ENCODE measurements at regions not wholly inside any gene's neighbourhood (a gene's known extent, or its start where the extent isn't known, plus 50 kb on each side); places are given as distances from the start of the nearest gene placed in this dataset.

DNA sequence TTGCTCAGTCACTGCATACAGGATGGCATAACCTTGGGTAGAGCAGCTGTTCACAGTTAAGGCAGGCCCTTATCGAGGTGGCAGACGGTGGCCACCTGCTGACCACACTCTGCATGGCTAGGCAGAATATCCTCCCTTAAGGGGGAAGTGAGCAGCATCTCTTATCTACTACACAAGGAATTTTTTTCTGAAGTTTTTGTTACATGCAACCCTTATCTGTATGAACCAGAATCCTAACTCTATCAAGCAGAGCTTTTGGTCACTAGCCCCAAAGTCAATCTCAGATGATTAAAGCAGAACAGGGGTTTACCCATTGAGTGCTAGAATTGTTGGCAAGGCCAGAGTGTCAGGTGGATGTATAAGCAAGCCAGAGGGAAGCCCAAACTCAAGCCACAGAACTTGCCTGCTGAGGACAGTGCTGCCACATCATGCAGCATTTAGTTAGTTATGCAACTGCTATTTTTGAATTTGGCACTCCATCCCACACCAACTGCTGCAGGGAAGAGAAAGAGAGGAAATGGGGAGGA, 192.8 kb downstream of the TBX5 start:
- Histone ChIP-seq H3K36me3 (replicated peaks; ENCODE audit: insufficient read depth, low read depth) (no peaks in the 10 kb centered on the region), H4K20me1 (ENCODE audit: insufficient read depth, poor library complexity, severe bottlenecking) (no peaks in the 10 kb centered on the region), H3K4me1 (ENCODE audit: insufficient read depth) (no peaks in the 10 kb centered on the region), H2AFZ (no peak overlapping the region), H3K9me2 (replicated peaks; ENCODE audit: insufficient read depth) (no peaks in the 10 kb centered on the region), H3K9me3 (ENCODE audit: low read depth) (no peaks in the 10 kb centered on the region), H3K4me3 (no peak overlapping the region), H3K4me2 (no peak overlapping the region), H3K79me2 (no peaks in the 10 kb centered on the region), H3K27me3 (peaks cover 6% of the 10 kb centered on the region), H3K27ac (no peak overlapping the region)
- TF ChIP-seq EZH2 (IDR thresholded peaks at IDR 0.05; ENCODE audit: borderline replicate concordance) (no peak), EZH2phosphoT487 (IDR thresholded peaks at IDR 0.05; ENCODE audit: low read depth, severe bottlenecking, unreplicated experiment) (no peak)
- TF ChIP-seq, protein P1, sequence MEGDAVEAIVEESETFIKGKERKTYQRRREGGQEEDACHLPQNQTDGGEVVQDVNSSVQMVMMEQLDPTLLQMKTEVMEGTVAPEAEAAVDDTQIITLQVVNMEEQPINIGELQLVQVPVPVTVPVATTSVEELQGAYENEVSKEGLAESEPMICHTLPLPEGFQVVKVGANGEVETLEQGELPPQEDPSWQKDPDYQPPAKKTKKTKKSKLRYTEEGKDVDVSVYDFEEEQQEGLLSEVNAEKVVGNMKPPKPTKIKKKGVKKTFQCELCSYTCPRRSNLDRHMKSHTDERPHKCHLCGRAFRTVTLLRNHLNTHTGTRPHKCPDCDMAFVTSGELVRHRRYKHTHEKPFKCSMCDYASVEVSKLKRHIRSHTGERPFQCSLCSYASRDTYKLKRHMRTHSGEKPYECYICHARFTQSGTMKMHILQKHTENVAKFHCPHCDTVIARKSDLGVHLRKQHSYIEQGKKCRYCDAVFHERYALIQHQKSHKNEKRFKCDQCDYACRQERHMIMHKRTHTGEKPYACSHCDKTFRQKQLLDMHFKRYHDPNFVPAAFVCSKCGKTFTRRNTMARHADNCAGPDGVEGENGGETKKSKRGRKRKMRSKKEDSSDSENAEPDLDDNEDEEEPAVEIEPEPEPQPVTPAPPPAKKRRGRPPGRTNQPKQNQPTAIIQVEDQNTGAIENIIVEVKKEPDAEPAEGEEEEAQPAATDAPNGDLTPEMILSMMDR (IDR thresholded peaks at IDR 0.05; ENCODE audit: poor library complexity), result peak; percentile 13
- no peak for DNase-seq (ENCODE audit: low spot score)
- WGBS (ENCODE audit: low lambda C conversion rate, missing lambda C conversion rate), result 51% methylated on average over 2 of the region's 2 CpGs

DNA sequence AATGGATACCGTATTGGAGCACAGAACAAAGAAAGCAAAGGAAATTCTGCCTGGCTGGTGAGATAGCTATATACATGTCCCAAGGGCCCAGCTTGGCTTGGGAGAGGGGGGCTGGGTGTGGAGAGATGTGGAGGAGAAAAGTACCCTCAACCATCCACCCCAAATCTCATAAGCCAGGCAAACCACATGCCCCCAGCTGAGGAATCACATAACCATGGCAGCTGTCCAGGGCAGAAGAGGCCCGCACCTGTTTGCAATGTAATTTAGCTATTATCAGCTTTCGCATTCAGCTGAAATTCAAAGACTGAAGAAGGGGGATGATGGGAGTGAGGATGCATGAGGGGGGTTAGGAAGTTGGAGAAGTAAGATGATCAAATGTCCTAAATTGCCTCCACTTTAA, 196.1 kb downstream of the TBX5 start:
- DNase-seq (ENCODE audit: low spot score), result no peak
- TF ChIP-seq EZH2 (IDR thresholded peaks at IDR 0.05; ENCODE audit: borderline replicate concordance) (no peak), EZH2phosphoT487 (IDR thresholded peaks at IDR 0.05; ENCODE audit: low read depth, severe bottlenecking, unreplicated experiment) (no peak)
- TF ChIP-seq, protein P1 (IDR thresholded peaks at IDR 0.05; ENCODE audit: poor library complexity), result no peak
- Histone ChIP-seq H3K9me2 (replicated peaks; ENCODE audit: insufficient read depth) (no peaks in the 10 kb centered on the region), H3K4me3 (no peak overlapping the region), H3K9me3 (ENCODE audit: low read depth) (no peaks in the 10 kb centered on the region), H2AFZ (no peak overlapping the region), H3K4me1 (ENCODE audit: insufficient read depth) (no peaks in the 10 kb centered on the region), H3K27me3 (no peaks in the 10 kb centered on the region), H3K79me2 (no peaks in the 10 kb centered on the region), H3K27ac (no peak overlapping the region), H4K20me1 (ENCODE audit: insufficient read depth, poor library complexity, severe bottlenecking) (no peaks in the 10 kb centered on the region), H3K36me3 (replicated peaks; ENCODE audit: insufficient read depth, low read depth) (no peaks in the 10 kb centered on the region), H3K4me2 (no peak overlapping the region)
- WGBS (ENCODE audit: low lambda C conversion rate, missing lambda C conversion rate), result 70% methylated on average over 3 of the region's 3 CpGs

DNA sequence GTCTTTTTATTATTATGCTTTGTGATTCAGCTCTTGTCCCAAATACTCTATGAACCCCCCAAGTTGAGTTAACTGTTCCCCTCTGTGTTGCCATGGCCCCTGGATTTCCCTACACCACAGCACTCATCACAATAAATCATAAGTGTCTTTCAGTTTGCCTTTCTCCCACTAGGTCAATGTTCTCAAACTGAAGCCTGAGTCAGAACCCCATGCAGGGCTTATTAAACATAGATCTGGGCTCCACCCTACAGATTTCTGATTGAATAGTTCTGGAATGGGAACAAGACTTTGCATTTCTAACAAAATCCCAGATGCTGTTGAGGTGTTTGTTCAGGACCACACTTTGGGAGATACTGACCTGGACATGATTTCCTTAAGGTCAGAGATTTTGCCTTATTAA, 199.4 kb downstream of the TBX5 start:
- Histone ChIP-seq H3K79me2 (no peaks in the 10 kb centered on the region), H3K9me3 (ENCODE audit: low read depth) (no peaks in the 10 kb centered on the region), H3K36me3 (replicated peaks; ENCODE audit: insufficient read depth, low read depth) (no peaks in the 10 kb centered on the region), H3K4me1 (ENCODE audit: insufficient read depth) (no peaks in the 10 kb centered on the region), H3K4me2 (no peak overlapping the region), H4K20me1 (ENCODE audit: insufficient read depth, poor library complexity, severe bottlenecking) (no peaks in the 10 kb centered on the region), H3K4me3 (no peak overlapping the region), H3K9me2 (replicated peaks; ENCODE audit: insufficient read depth) (no peaks in the 10 kb centered on the region), H3K27ac (no peak overlapping the region), H3K27me3 (peaks cover 13% of the 10 kb centered on the region), H2AFZ (no peak overlapping the region)
- no peak for DNase-seq (ENCODE audit: low spot score)
- TF ChIP-seq EZH2phosphoT487 (IDR thresholded peaks at IDR 0.05; ENCODE audit: low read depth, severe bottlenecking, unreplicated experiment), result no peak
- TF ChIP-seq, protein P1 (IDR thresholded peaks at IDR 0.05; ENCODE audit: poor library complexity), result no peak
- TF ChIP-seq EZH2 (IDR thresholded peaks at IDR 0.05; ENCODE audit: borderline replicate concordance), result no peak

DNA sequence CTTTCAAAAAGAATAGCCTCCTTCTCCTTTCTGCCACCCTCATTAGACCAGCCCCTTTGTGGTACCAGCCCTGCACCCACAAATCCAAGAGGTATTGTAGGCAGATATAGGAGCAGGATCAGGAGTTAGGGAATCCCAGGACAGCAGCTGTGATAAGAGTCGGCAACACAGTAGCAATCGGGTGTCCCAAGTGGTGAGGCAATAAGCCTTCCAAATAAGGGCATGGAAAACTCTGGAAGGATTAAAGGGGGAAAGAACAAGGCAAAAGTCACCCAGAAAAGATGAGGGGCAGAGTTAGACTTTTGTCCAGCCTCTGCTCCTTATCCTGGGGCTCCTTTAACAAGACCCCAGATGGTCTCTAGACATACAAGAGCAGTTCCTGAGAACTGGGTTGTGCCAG, 204.2 kb downstream of the TBX5 start:
- H3K27ac ChIP-seq, result no peak overlapping the region
- H3K4me2 ChIP-seq, result no peak overlapping the region
- no peaks in the 10 kb centered on the region for H3K79me2 ChIP-seq
- WGBS (ENCODE audit: low lambda C conversion rate, missing lambda C conversion rate), result 41% methylated on average over 2 of the region's 2 CpGs
- H3K9me2 ChIP-seq (replicated peaks; ENCODE audit: insufficient read depth), result no peaks in the 10 kb centered on the region
- no peaks in the 10 kb centered on the region for H3K9me3 ChIP-seq (ENCODE audit: low read depth)
- H3K4me1 ChIP-seq (ENCODE audit: insufficient read depth), result no peaks in the 10 kb centered on the region
- peaks cover 20% of the 10 kb centered on the region for H3K27me3 ChIP-seq
- H3K4me3 ChIP-seq, result no peak overlapping the region
- no peak overlapping the region for H2AFZ ChIP-seq
- TF ChIP-seq EZH2 (IDR thresholded peaks at IDR 0.05; ENCODE audit: borderline replicate concordance), result no peak
- TF ChIP-seq, protein P1 (IDR thresholded peaks at IDR 0.05; ENCODE audit: poor library complexity), result no peak
- no peak for TF ChIP-seq EZH2phosphoT487 (IDR thresholded peaks at IDR 0.05; ENCODE audit: low read depth, severe bottlenecking, unreplicated experiment)
- no peaks in the 10 kb centered on the region for H4K20me1 ChIP-seq (ENCODE audit: insufficient read depth, poor library complexity, severe bottlenecking)
- H3K36me3 ChIP-seq (replicated peaks; ENCODE audit: insufficient read depth, low read depth), result no peaks in the 10 kb centered on the region
- DNase-seq (ENCODE audit: low spot score), result no peak

All from hepatocyte (in vitro differentiated cells).